ENCODE measurements at regions not wholly inside any gene's neighbourhood (a gene's known extent, or its start where the extent isn't known, plus 50 kb on each side); places are given as distances from the start of the nearest gene placed in this dataset.

DNA sequence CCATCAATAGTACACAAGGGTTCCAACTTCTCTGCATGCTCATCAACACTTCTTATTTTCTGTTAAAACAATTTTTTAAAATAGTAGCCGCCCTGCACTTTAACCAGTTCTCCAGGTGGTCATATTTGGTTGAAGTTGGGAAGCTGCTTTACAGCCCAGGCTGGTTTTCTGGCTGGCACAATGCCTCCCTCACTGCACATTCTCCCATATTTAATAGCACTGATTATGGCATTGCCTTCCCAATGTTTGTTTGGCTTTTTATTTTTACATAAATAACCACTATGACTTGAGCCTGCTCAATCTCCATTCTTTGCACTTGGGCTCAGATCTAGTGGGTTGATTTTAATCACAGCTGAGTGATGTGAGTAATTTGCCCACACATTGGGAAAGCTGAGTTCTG is 111.9 kb upstream of the MAP4K3 start:
- TF ChIP-seq, protein P1, sequence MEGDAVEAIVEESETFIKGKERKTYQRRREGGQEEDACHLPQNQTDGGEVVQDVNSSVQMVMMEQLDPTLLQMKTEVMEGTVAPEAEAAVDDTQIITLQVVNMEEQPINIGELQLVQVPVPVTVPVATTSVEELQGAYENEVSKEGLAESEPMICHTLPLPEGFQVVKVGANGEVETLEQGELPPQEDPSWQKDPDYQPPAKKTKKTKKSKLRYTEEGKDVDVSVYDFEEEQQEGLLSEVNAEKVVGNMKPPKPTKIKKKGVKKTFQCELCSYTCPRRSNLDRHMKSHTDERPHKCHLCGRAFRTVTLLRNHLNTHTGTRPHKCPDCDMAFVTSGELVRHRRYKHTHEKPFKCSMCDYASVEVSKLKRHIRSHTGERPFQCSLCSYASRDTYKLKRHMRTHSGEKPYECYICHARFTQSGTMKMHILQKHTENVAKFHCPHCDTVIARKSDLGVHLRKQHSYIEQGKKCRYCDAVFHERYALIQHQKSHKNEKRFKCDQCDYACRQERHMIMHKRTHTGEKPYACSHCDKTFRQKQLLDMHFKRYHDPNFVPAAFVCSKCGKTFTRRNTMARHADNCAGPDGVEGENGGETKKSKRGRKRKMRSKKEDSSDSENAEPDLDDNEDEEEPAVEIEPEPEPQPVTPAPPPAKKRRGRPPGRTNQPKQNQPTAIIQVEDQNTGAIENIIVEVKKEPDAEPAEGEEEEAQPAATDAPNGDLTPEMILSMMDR (IDR thresholded peaks at IDR 0.05): no peak
- no peak for TF ChIP-seq ZFX (IDR thresholded peaks at IDR 0.05; ENCODE audit: borderline replicate concordance)

Data from 22Rv1 (cell line).